HG03196 (cell line): ENCODE measurements at regions not wholly inside any gene's neighbourhood (a gene's known extent, or its start where the extent isn't known, plus 50 kb on each side); places are given as distances from the start of the nearest gene placed in this dataset.

Experiments
- ATAC-seq: cut with Tn5 transposase; IDR thresholded peaks from one replicate; pipeline ENCODE4 v1.9.1; 2021; ENCODE audit not compliant: unreplicated experiment

GRCh38 chr7:42460148-42460547 lies 223.1 kb upstream of the GLI3 start:
- ATAC-seq: no peak

- no peak for ATAC-seq
Measured at GRCh38 chr7:42457663-42458062, 220.7 kb upstream of the GLI3 start.

GRCh38 chr7:42456756-42457276 lies 219.8 kb upstream of the GLI3 start:
- no peak for ATAC-seq

- no peak for ATAC-seq
Measured at GRCh38 chr7:42456267-42456666, 219.3 kb upstream of the GLI3 start.

DNA sequence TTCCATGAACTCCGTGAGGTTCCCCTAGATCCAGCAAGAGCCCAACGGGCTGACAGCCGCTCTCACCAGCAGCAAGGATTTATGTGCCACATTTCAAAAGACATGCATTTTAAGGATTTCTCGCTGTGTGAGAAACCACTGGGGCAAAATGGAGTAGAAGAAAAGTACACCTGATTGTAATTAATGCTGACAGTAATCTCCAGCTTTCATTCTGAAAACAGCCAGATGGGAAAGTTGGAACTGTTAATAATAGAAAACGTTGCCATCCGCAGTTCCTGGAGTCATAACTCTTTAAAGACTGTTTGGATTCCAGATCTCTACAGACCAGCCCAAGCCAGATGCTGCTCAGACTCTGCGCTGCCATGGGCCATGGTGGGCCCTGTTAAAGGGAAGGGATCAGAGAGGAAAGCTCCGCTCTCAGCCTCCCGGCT lies 216.9 kb upstream of the GLI3 start:
- no peak for ATAC-seq

- ATAC-seq: no peak
Measured at GRCh38 chr7:42452356-42452755, 215.3 kb upstream of the GLI3 start.

GRCh38 chr7:42449431-42449830 lies 212.4 kb upstream of the GLI3 start:
- ATAC-seq: no peak

GRCh38 chr7:42448901-42449300 lies 211.9 kb upstream of the GLI3 start:
- ATAC-seq: no peak

GRCh38 chr7:42445691-42446090 lies 208.7 kb upstream of the GLI3 start:
- ATAC-seq: no peak

DNA sequence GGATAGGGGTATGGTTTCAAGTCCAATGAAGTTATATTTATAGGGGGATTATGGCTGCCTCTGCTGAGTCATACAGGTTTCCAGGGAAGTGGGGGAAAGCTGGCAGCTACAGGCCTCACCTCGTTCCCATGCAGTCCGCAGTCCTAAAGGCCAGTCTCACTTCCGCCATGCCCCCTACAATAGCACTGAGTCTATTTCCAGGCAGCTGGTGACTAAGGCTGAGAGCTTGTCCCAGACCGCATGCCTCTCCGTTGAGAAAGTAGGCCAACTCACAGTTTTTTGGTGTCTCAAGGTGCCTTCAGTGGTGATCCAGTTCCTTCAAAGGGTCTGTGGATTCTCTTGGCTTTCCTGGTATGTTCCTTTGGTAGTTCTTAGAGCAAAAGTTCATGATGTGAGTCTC lies 203.9 kb upstream of the GLI3 start:
- ATAC-seq: no peak

DNA sequence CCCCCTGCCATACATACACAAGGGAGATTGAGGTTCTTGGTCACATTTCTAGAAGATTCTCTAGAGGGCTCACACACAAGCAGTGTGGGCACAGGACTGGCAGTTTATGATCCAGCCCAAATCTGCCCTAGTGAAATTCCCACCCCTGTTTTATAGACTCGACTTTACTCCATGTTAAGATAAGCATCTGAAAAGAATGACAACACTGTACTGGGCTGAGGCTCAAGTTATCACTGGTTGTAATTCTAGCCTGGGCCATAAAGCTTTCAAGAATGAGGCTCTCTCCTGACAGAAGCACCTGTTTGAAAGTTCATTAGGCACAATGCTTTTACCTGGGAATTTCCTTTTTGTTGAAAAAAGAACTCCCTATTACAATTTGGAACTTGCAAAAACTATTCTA lies 195.6 kb upstream of the GLI3 start:
- no peak for ATAC-seq

DNA sequence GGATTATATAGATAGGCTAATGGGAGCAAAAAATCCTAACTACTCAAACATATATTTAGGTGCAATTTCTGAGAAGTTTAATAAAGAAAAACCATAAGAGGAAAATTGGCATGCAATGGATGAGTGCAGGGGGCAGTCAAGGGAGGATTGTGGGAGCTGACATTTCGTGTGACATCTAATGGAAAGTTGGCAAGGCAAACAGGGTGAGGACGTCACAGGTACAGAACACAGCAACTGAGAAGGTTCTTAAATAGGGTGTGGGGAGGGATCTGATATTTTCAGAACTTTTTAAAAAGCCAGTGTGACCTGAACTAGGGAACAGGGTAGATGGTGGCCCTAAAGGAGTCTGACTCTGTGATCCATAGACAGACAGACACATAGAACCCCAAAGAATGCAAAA lies 194.9 kb upstream of the GLI3 start:
- ATAC-seq: no peak

DNA sequence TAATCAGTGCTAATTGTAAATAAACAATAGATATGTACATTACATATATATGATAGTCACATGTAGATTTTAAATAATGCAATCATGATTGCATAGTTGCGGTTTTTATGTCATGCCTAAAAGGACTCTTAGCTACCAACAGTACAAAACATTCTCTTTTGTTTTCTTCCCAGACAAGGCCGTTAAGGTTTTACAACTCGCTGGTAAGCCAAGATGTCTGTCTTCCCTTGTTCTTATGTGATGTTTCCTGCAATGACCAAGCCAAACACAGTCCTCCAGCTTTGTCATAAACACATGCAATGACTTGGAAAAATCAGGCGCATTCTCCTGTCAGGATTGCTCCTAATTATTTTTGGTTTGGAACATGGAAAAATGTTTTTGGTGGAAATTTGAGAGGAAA lies 192.3 kb upstream of the GLI3 start:
- ATAC-seq: no peak

DNA sequence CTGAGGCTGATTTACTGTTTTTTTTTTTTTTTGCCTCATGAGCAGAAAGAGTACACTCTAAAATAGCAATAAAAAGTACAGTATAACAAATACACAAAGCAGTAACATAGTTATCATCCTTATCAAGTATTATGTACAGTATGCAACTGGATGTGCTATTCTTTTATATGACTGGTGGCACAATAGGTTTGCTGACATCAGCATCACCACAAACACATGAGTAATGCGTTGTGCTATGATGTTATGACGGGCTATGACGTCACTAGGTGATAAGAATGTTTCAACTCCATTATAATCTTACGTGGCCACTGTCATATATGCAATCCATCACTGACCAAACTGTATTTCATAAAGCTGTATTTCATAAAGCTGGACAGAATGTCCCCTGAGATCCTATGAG lies 189.2 kb upstream of the GLI3 start:
- no peak for ATAC-seq

DNA sequence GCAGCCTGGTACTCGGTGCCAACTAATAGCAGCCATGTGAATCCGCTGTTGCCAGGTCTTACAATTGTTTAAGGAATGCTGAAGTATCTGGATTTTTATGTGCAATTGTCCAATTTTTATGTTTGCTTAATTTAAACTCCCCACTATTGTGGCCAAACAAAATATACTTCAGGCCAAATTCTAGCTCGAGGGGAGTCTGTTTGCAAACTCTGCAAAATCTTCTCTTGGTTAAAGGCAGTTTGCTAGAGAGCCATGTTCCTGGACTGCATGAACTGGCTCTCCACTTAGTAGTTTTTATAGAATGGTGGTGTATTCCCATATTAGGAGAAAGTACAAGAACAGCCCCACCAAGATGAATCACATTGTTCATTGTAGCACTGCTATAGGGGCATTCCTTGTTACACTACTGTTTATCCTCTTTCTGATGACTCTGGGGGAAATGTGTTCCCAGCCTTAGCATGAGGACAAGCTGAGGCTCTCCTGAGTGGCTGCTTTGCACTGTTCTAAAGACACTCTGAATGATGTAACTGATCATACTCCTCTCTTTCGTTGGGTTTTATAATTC lies 178.0 kb upstream of the GLI3 start:
- ATAC-seq: no peak

DNA sequence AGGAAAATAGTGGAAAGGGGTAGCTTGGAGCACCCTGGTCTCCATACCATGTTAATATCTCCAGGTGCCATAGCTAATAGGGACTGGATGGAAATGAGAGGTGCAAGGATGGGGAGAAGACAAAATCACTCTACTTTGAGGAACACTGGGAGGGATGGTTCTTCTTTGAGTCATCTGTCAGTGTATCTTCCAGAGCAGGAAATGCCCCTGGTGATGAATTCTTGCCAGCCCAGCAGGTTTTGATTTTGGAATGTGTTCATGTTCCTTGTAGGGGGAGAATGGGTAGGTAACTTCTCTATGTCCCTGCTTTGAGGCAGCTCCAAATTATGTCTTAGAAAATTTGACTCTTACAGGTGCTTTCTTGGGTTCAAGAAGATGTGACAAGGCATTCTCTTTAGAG lies 177.0 kb upstream of the GLI3 start:
- ATAC-seq: no peak

DNA sequence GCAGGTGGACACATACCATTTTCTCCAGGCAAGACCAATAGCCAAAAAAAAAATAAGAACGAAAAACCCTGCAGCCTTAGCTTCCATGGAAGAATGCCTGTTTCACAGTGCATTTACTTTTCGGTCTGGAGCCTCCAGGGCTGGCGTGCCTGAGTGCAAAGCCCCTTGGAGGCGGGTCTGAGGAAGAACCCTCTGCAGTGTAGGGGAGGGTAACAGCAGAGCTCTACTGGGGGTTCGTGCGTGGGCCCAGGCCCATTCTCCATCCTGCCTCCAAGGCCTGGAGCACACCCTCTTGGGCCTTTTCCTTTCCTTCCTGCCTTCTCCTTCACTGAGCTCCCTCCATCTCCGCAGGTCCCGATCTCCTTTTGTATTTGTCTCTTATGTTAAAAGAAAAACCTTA lies 172.3 kb upstream of the GLI3 start:
- ATAC-seq: no peak

GRCh38 chr7:42407833-42408232 lies 170.8 kb upstream of the GLI3 start:
- ATAC-seq: no peak

GRCh38 chr7:42407021-42407710 lies 170.2 kb upstream of the GLI3 start:
- no peak for ATAC-seq

GRCh38 chr7:42406358-42406757 lies 169.3 kb upstream of the GLI3 start:
- no peak for ATAC-seq

DNA sequence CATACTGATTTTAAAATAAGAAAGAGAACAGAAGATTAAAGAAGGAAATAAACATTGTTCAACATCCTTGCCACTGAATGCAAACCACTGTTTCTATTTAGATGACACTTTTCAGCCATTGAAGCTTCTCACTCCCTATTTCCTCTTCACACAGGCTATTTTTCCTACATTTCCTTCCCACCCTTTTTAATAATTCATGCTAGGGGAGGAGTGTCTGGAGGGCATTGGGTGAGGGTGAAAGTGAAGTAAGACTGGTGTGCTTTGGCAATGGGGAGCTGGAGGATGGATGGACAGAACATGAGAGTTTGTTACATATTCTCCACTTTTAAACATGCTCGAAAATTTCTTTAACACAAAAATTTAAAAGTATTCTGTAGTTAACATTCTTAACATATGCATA lies 168.8 kb upstream of the GLI3 start:
- ATAC-seq: no peak

DNA sequence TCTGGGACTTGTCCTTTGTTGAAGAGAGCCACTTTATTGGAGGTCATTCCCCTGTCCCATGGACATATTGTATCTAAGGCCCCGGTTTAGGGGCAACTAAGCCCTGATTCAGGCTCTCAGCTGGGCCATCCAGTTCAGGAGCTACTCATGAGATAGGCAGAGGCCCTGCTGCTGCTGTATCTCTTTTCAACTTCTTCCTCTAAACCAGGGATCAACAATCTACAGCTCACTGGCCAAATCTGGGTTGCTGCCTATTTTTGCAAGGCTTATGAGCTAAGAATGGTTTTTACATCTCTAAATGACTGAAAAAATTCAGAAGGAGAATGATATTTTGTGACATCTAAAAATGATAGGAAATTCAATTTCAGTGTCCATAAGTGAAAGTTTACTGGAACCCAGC lies 166.8 kb upstream of the GLI3 start:
- no peak for ATAC-seq

DNA sequence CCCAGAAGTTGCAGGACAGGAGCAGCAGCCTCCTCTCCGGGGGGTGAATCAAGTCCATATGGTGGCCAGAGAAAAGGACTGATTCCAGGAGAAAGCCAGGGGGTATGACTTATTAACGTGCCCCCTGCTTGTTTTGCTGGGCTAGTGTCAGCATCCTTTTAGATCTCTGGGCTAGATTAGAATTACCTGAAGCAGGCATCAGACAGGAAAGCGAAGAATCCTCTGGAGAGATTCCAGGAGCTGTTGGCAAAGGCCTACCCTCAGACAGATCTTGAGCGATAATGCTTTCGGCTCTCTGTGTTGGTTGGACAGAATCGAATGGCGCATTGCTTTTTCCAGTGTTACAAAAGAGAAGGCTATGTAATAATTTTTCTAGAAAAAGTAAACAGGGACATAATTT lies 164.0 kb upstream of the GLI3 start:
- ATAC-seq: no peak
